Activated CD4-positive, alpha-beta memory T cell treated with anti-CD3 and anti-CD28 coated beads for 36 hours (primary cell): ENCODE measurements at regions not wholly inside any gene's neighbourhood (a gene's known extent, or its start where the extent isn't known, plus 50 kb on each side); places are given as distances from the start of the nearest gene placed in this dataset.

Source experiments
- CTCF ChIA-PET: fragments of 350-600 bp; sonication (Branson Sonifier 250); formaldehyde crosslinking; loops from one replicate; lab custom pipeline; 2021; ENCODE audit warnings: antibody characterized with exemption, inconsistent platforms; lab: Charles Lee
- POLR2A ChIA-PET: fragments of 350-600 bp; sonication (Branson Sonifier 250); formaldehyde crosslinking; loops from one replicate; lab custom pipeline; 2021; ENCODE audit warnings: antibody characterized with exemption; lab: Charles Lee
- DNase-seq: peaks from one replicate; pipeline ENCODE4 v3.0.0-alpha.2; 2020
- H3K27ac Mint-ChIP-seq: one replicate; pipeline ENCODE4 v1.8.0; 2021; ENCODE audit warnings: mixed read lengths
- H3K27me3 Mint-ChIP-seq: one replicate; pipeline ENCODE4 v1.8.0; 2021; ENCODE audit warnings: mixed read lengths
- H3K36me3 Mint-ChIP-seq: one replicate; pipeline ENCODE4 v1.8.0; 2021; ENCODE audit warnings: mixed read lengths
- H3K4me1 Mint-ChIP-seq: one replicate; pipeline ENCODE4 v1.8.0; 2021; ENCODE audit warnings: low read depth, mixed read lengths
- H3K4me3 Mint-ChIP-seq: one replicate; pipeline ENCODE4 v1.8.0; 2021; ENCODE audit warnings: mild to moderate bottlenecking, mixed read lengths
- H3K9me3 Mint-ChIP-seq: one replicate; pipeline ENCODE4 v1.8.0; 2021; ENCODE audit warnings: mixed read lengths
- intact Hi-C: fragments of 100-400 bp; cut with micrococcal nuclease; formaldehyde crosslinking; loops from one replicate; pipeline ENCODE4 v1.15.1; 2023

- intact Hi-C loops = no loop called here
- Mint-ChIP-seq H3K4me1 (peaks cover 4% of the 10 kb centered on the region), H3K27me3 (no peaks in the 10 kb centered on the region), H3K36me3 (peaks cover 2% of the 10 kb centered on the region), H3K4me3 (no peak overlapping the region), H3K9me3 (peaks cover 10% of the 10 kb centered on the region), H3K27ac (no peak overlapping the region)
- ChIA-PET CTCF (no interaction called here), POLR2A (no interaction called here)
- DNase-seq = no peak
Measured at GRCh38 chrX:4238916-4239315, 525.5 kb upstream of the PRKX start.

GRCh38 chrX:4225086-4225485 lies 511.6 kb upstream of the PRKX start:
- POLR2A ChIA-PET = no interaction called here
- no peaks in the 10 kb centered on the region for H3K4me1 Mint-ChIP-seq
- no peak for DNase-seq
- CTCF ChIA-PET = no interaction called here
- no peak overlapping the region for H3K27ac Mint-ChIP-seq
- H3K9me3 Mint-ChIP-seq = peaks cover 6% of the 10 kb centered on the region
- intact Hi-C loops = no loop called here
- H3K4me3 Mint-ChIP-seq = no peak overlapping the region
- no peaks in the 10 kb centered on the region for H3K36me3 Mint-ChIP-seq
- no peaks in the 10 kb centered on the region for H3K27me3 Mint-ChIP-seq

- intact Hi-C loops = no loop called here
- no peaks in the 10 kb centered on the region for H3K27me3 Mint-ChIP-seq
- H3K9me3 Mint-ChIP-seq = no peaks in the 10 kb centered on the region
- no peak overlapping the region for H3K27ac Mint-ChIP-seq
- H3K4me1 Mint-ChIP-seq = no peaks in the 10 kb centered on the region
- CTCF ChIA-PET = no interaction called here
- POLR2A ChIA-PET = no interaction called here
- H3K36me3 Mint-ChIP-seq = no peaks in the 10 kb centered on the region
- H3K4me3 Mint-ChIP-seq = no peak overlapping the region
- DNase-seq = no peak
Measured at GRCh38 chrX:4206941-4207340, 493.5 kb upstream of the PRKX start.

- no peaks in the 10 kb centered on the region for H3K4me1 Mint-ChIP-seq
- DNase-seq = no peak
- POLR2A ChIA-PET = no interaction called here
- CTCF ChIA-PET = no interaction called here
- no peaks in the 10 kb centered on the region for H3K36me3 Mint-ChIP-seq
- intact Hi-C loops = no loop called here
- H3K27me3 Mint-ChIP-seq = no peaks in the 10 kb centered on the region
- no peak overlapping the region for H3K27ac Mint-ChIP-seq
- H3K4me3 Mint-ChIP-seq = no peak overlapping the region
- H3K9me3 Mint-ChIP-seq = peaks cover 2% of the 10 kb centered on the region
Measured at GRCh38 chrX:4197971-4198370, 484.5 kb upstream of the PRKX start.

- H3K4me3 Mint-ChIP-seq = no peak overlapping the region
- H3K4me1 Mint-ChIP-seq = no peaks in the 10 kb centered on the region
- CTCF ChIA-PET = no interaction called here
- no peaks in the 10 kb centered on the region for H3K36me3 Mint-ChIP-seq
- H3K9me3 Mint-ChIP-seq = peaks cover 2% of the 10 kb centered on the region
- H3K27ac Mint-ChIP-seq = no peak overlapping the region
- no peak for DNase-seq
- H3K27me3 Mint-ChIP-seq = no peaks in the 10 kb centered on the region
- intact Hi-C loops = no loop called here
- POLR2A ChIA-PET = no interaction called here
Measured at GRCh38 chrX:4193500-4194155, 480.2 kb upstream of the PRKX start.

- H3K27me3 Mint-ChIP-seq = no peaks in the 10 kb centered on the region
- no peaks in the 10 kb centered on the region for H3K9me3 Mint-ChIP-seq
- DNase-seq = no peak
- no peak overlapping the region for H3K27ac Mint-ChIP-seq
- H3K4me3 Mint-ChIP-seq = no peak overlapping the region
- ChIA-PET POLR2A (no interaction called here), CTCF (no interaction called here)
- no peaks in the 10 kb centered on the region for H3K4me1 Mint-ChIP-seq
- intact Hi-C loops = no loop called here
- no peaks in the 10 kb centered on the region for H3K36me3 Mint-ChIP-seq
Measured at GRCh38 chrX:4186331-4186730, 472.9 kb upstream of the PRKX start.

GRCh38 chrX:4185086-4185485 lies 471.6 kb upstream of the PRKX start:
- H3K27ac Mint-ChIP-seq = no peak overlapping the region
- ChIA-PET CTCF (no interaction called here), POLR2A (no interaction called here)
- intact Hi-C loops = no loop called here
- no peaks in the 10 kb centered on the region for H3K27me3 Mint-ChIP-seq
- no peak overlapping the region for H3K4me3 Mint-ChIP-seq
- no peaks in the 10 kb centered on the region for H3K36me3 Mint-ChIP-seq
- H3K9me3 Mint-ChIP-seq = no peaks in the 10 kb centered on the region
- no peak for DNase-seq
- H3K4me1 Mint-ChIP-seq = no peaks in the 10 kb centered on the region

GRCh38 chrX:4182408-4182806 lies 469.0 kb upstream of the PRKX start:
- Mint-ChIP-seq H3K4me1 (no peaks in the 10 kb centered on the region), H3K4me3 (no peak overlapping the region), H3K9me3 (no peaks in the 10 kb centered on the region), H3K27me3 (no peaks in the 10 kb centered on the region), H3K27ac (no peak overlapping the region), H3K36me3 (no peaks in the 10 kb centered on the region)
- DNase-seq = no peak
- ChIA-PET CTCF (no interaction called here), POLR2A (no interaction called here)
- intact Hi-C loops = no loop called here

- intact Hi-C loops = no loop called here
- H3K27ac Mint-ChIP-seq = no peak overlapping the region
- H3K4me3 Mint-ChIP-seq = no peak overlapping the region
Measured at GRCh38 chrX:4181782-4182407, 468.4 kb upstream of the PRKX start.

GRCh38 chrX:4179031-4179430 lies 465.6 kb upstream of the PRKX start:
- intact Hi-C loops = no loop called here

More at GRCh38 chrX:4181782-4182407, 468.4 kb upstream of the PRKX start:
- ChIA-PET CTCF (no interaction called here), POLR2A (no interaction called here)
- Mint-ChIP-seq H3K36me3 (no peaks in the 10 kb centered on the region), H3K4me1 (no peaks in the 10 kb centered on the region), H3K9me3 (no peaks in the 10 kb centered on the region), H3K27me3 (no peaks in the 10 kb centered on the region)
- DNase-seq = no peak

GRCh38 chrX:4175221-4175620 lies 461.8 kb upstream of the PRKX start:
- Mint-ChIP-seq H3K27ac (no peak overlapping the region), H3K9me3 (no peaks in the 10 kb centered on the region), H3K4me3 (no peak overlapping the region), H3K27me3 (no peaks in the 10 kb centered on the region), H3K36me3 (no peaks in the 10 kb centered on the region), H3K4me1 (no peaks in the 10 kb centered on the region)
- ChIA-PET CTCF (no interaction called here), POLR2A (no interaction called here)
- DNase-seq = no peak
- intact Hi-C loops = no loop called here

More at GRCh38 chrX:4179031-4179430, 465.6 kb upstream of the PRKX start:
- POLR2A ChIA-PET = no interaction called here
- Mint-ChIP-seq H3K27me3 (no peaks in the 10 kb centered on the region), H3K27ac (no peak overlapping the region), H3K4me3 (no peak overlapping the region), H3K4me1 (no peaks in the 10 kb centered on the region), H3K9me3 (no peaks in the 10 kb centered on the region), H3K36me3 (no peaks in the 10 kb centered on the region)
- DNase-seq = no peak
- CTCF ChIA-PET = no interaction called here

GRCh38 chrX:4173743-4174142 lies 460.3 kb upstream of the PRKX start:
- POLR2A ChIA-PET = no interaction called here
- Mint-ChIP-seq H3K4me1 (no peaks in the 10 kb centered on the region), H3K36me3 (no peaks in the 10 kb centered on the region), H3K27ac (no peak overlapping the region), H3K4me3 (no peak overlapping the region), H3K27me3 (no peaks in the 10 kb centered on the region), H3K9me3 (no peaks in the 10 kb centered on the region)
- CTCF ChIA-PET = no interaction called here
- intact Hi-C loops = no loop called here
- no peak for DNase-seq

GRCh38 chrX:4151798-4152197 lies 438.3 kb upstream of the PRKX start:
- no peak overlapping the region for H3K4me3 Mint-ChIP-seq
- ChIA-PET POLR2A (no interaction called here), CTCF (no interaction called here)
- H3K27me3 Mint-ChIP-seq = no peaks in the 10 kb centered on the region
- DNase-seq = no peak
- H3K4me1 Mint-ChIP-seq = no peaks in the 10 kb centered on the region
- no peaks in the 10 kb centered on the region for H3K36me3 Mint-ChIP-seq
- no peak overlapping the region for H3K27ac Mint-ChIP-seq
- H3K9me3 Mint-ChIP-seq = no peaks in the 10 kb centered on the region
- intact Hi-C loops = no loop called here
